GM12878 (cell line): ENCODE measurements at regions not wholly inside any gene's neighbourhood (a gene's known extent, or its start where the extent isn't known, plus 50 kb on each side); places are given as distances from the start of the nearest gene placed in this dataset.

Source experiments
- ATAC-seq: fragments of 200-7000 bp; cut with Tn5 transposase; 3 replicates; pipeline ENCODE4 v1.9.1; 2020; ENCODE audit warnings: mild to moderate bottlenecking, moderate library complexity
- BruUV-seq: library from RNA; stranded (reverse); fragments of 400-500 nt; replicated peaks from 2 replicates; lab custom pipeline; 2021; lab: Mats Ljungman, UMichigan
- CTCF ChIA-PET: fragments of 300-600 bp; sonication (Branson Sonifier 250); formaldehyde crosslinking; extraction: SDS; loops from one replicate; lab custom pipeline; 2021; ENCODE audit warnings: inconsistent platforms; lab: Yijun Ruan, JAX
- POLR2A ChIA-PET: fragments of 350-600 bp; formaldehyde crosslinking; extraction: SDS; loops from one replicate; lab custom pipeline; 2021; ENCODE audit warnings: inconsistent platforms; lab: Charles Lee
- RAD21 ChIA-PET: fragments of 300-600 bp; sonication (Branson Sonifier 250); formaldehyde crosslinking; loops from one replicate; lab custom pipeline; 2023; ENCODE audit warnings: antibody characterized with exemption; ENCODE audit not compliant: unreplicated experiment; lab: Charles Lee
- SMC1A ChIA-PET: fragments of 300-600 bp; sonication (Branson Sonifier 250); formaldehyde crosslinking; loops from one replicate; lab custom pipeline; 2023; ENCODE audit not compliant: unreplicated experiment, uncharacterized antibody; lab: Charles Lee
- DNase-seq: peaks from one replicate; pipeline ENCODE4 v3.0.0-alpha.2; 2011; ENCODE audit warnings: low read depth, low spot score
- FAIRE-seq: peaks from 3 replicates; lab custom pipeline; 2011; peaks lifted over from hg19 to GRCh38; lab: Jason Lieb, UNC
- H2AFZ ChIP-seq: 2 replicates; pipeline ENCODE4 v1.6.0; 2011; ENCODE audit warnings: low read depth, low read length, control low read depth; ENCODE audit not compliant: control insufficient read depth
- H3K27ac ChIP-seq: 2 replicates; pipeline ENCODE4 v1.5.1; 2011; ENCODE audit warnings: control low read depth; ENCODE audit not compliant: control insufficient read depth, insufficient read depth
- H3K27me3 ChIP-seq, 2 experiments: replicated peaks in 1 of 2; 2 replicates each; pipeline versions ENCODE4 v1.6.0 to v1.6.1; 2011; ENCODE audit warnings: low read length in 1 of 2; ENCODE audit not compliant: control insufficient read depth in 2 of 2, insufficient read depth in 2 of 2
- H3K36me3 ChIP-seq, 2 experiments: 2 replicates each; pipeline ENCODE4 v1.5.1; 2011; ENCODE audit warnings: low read length in 1 of 2; ENCODE audit not compliant: control insufficient read depth in 2 of 2, insufficient read depth in 2 of 2
- H3K4me1 ChIP-seq: 2 replicates; pipeline ENCODE4 v1.6.1; 2011; ENCODE audit warnings: mild to moderate bottlenecking, low read length, moderate library complexity, mixed read lengths; ENCODE audit not compliant: control insufficient read depth, insufficient read depth
- H3K4me2 ChIP-seq: 2 replicates; pipeline ENCODE4 v1.6.0; 2011; ENCODE audit warnings: control low read depth; ENCODE audit not compliant: control insufficient read depth, insufficient read depth
- H3K4me3 ChIP-seq: fragments of 200-600 bp; sonication (generic); 2 replicates; pipeline ENCODE4 v1.5.1; 2016
- H3K79me2 ChIP-seq: 2 replicates; pipeline ENCODE4 v1.6.0; 2011; ENCODE audit warnings: low read length; ENCODE audit not compliant: control insufficient read depth, insufficient read depth
- H3K9ac ChIP-seq: 2 replicates; pipeline ENCODE4 v1.8.0; 2011; ENCODE audit warnings: low read length, control low read depth, mixed read lengths; ENCODE audit not compliant: control insufficient read depth, insufficient read depth
- H3K9me3 ChIP-seq: replicated peaks from 3 replicates; pipeline ENCODE4 v1.5.1; 2011; ENCODE audit warnings: mild to moderate bottlenecking, low read length; ENCODE audit not compliant: control insufficient read depth, insufficient read depth
- H4K20me1 ChIP-seq: 2 replicates; pipeline ENCODE4 v1.6.0; 2011; ENCODE audit not compliant: control insufficient read depth, insufficient read depth
- BACH1 ChIP-seq: fragments of 450-650 bp; IDR thresholded peaks from 2 replicates; pipeline ENCODE4 v1.6.1; 2017; ENCODE audit warnings: mild to moderate bottlenecking, borderline replicate concordance
- FOS ChIP-seq: IDR thresholded peaks from 3 replicates; pipeline ENCODE4 v1.6.1; 2011; ENCODE audit warnings: borderline replicate concordance; ENCODE audit not compliant: insufficient read length; ENCODE audit errors: extremely low read depth
- PAX8 ChIP-seq: fragments of 450-650 bp; IDR thresholded peaks from 2 replicates; pipeline ENCODE4 v1.6.1; 2017; ENCODE audit warnings: mild to moderate bottlenecking, moderate library complexity
- RUNX3 ChIP-seq: IDR thresholded peaks from 2 replicates; pipeline ENCODE4 v1.6.1; 2012; ENCODE audit warnings: low read length, inconsistent platforms
- STAT1 ChIP-seq: fragments of 450-650 bp; conservative IDR thresholded peaks from 2 replicates; pipeline ENCODE4 v1.6.1; 2014; ENCODE audit warnings: antibody characterized with exemption, mild to moderate bottlenecking
- TCF7 ChIP-seq: IDR thresholded peaks from 2 replicates; pipeline ENCODE4 v1.6.1; 2014; ENCODE audit warnings: antibody characterized with exemption, borderline replicate concordance
- WGBS: methylation state at CpG from one replicate; pipeline ENCODE4 v1.1.6; 2016; ENCODE audit warnings: low lambda C conversion rate; ENCODE audit not compliant: insufficient replicate concordance, insufficient coverage; ENCODE audit errors: missing lambda C conversion rate; 5-methylcytosine and 5-hydroxymethylcytosine counted together
- in situ Hi-C: fragments of 300-500 bp; cut with MboI; formaldehyde crosslinking; loops from 9 replicates; pipeline ENCODE4 v1.14.3; 2018; ENCODE audit warnings: mixed read lengths
- intact Hi-C: fragments of 100-400 bp; cut with micrococcal nuclease; formaldehyde crosslinking; loops from one replicate; pipeline ENCODE4 v1.14.2; 2022; ENCODE audit not compliant: unreplicated experiment
- TF ChIP-seq, protein P1 (sequence below): fragments of 150-350 bp; IDR thresholded peaks from 2 replicates; pipeline ENCODE4 v1.6.1; 2014; ENCODE audit warnings: mild to moderate bottlenecking, low read depth, low read length

DNA sequence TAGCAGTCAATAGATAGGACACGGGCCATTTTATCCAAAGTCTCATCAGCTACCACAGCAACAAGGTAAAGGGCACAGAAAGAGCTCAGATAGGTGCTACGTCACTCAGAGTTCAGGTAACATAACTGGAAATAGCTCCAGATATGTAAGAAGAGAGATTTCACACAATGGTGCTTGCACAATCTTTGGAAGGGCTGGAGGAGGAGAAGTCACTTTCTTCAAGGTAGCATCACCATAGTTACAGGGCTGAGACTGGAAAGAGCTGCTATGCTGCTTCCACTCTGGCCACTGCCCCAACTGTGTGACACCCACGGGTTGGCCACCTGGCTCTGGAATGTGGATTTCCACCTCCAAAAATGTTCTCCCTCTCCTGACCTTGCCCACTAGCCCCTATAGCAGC, 448.8 kb upstream of the THBS1 start:
- Histone ChIP-seq H3K9ac (no peak overlapping the region), H3K9me3 (no peaks in the 10 kb centered on the region), H3K27me3 (0 out of 4 replicates have a peak, but pooled peaks cover 0 to 2% of the 10 kb centered on the region in 2 experiments), H2AFZ (no peak overlapping the region), H3K79me2 (no peaks in the 10 kb centered on the region), H3K4me1 (no peaks in the 10 kb centered on the region), H3K27ac (no peak overlapping the region), H3K4me3 (no peak overlapping the region), H4K20me1 (no peaks in the 10 kb centered on the region), H3K4me2 (no peak overlapping the region), H3K36me3 (no peaks in the 10 kb centered on the region)
- RAD21 ChIA-PET = no interaction called here
- FAIRE-seq (no peak), ATAC-seq (no peak), DNase-seq (no peak)
- CTCF ChIA-PET = no interaction called here
- TF ChIP-seq PAX8 (no peak), BACH1 (no peak), TCF7 (no peak), STAT1 (no peak), FOS (no peak), RUNX3 (no peak)
- TF ChIP-seq, protein P1, sequence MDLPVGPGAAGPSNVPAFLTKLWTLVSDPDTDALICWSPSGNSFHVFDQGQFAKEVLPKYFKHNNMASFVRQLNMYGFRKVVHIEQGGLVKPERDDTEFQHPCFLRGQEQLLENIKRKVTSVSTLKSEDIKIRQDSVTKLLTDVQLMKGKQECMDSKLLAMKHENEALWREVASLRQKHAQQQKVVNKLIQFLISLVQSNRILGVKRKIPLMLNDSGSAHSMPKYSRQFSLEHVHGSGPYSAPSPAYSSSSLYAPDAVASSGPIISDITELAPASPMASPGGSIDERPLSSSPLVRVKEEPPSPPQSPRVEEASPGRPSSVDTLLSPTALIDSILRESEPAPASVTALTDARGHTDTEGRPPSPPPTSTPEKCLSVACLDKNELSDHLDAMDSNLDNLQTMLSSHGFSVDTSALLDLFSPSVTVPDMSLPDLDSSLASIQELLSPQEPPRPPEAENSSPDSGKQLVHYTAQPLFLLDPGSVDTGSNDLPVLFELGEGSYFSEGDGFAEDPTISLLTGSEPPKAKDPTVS = no peak
- in situ Hi-C loops = no loop called here
- SMC1A ChIA-PET = no interaction called here
- BruUV-seq = no TSS peak
- intact Hi-C loops = loop anchor here (10.0 kb wide), 1 partner anchor 293 kb away; no protein-coding TSS in a partner anchor
- POLR2A ChIA-PET = no interaction called here
- WGBS = 0% methylated on average over 3 of the region's 3 CpGs
